HEK293 (cell line): ENCODE measurements at regions not wholly inside any gene's neighbourhood (a gene's known extent, or its start where the extent isn't known, plus 50 kb on each side); places are given as distances from the start of the nearest gene placed in this dataset.

ENCODE experiments used
- BCL11A ChIP-seq: fragments of 450-650 bp; formaldehyde crosslinking; IDR thresholded peaks from 2 replicates; pipeline ENCODE4 v1.5.1; 2016; ENCODE audit warnings: low read depth, missing biosample characterization, missing genetic modification characterization
- KLF8 ChIP-seq: fragments of 450-650 bp; formaldehyde crosslinking; IDR thresholded peaks from 2 replicates; pipeline ENCODE4 v1.5.1; 2016; ENCODE audit warnings: missing biosample characterization, missing genetic modification characterization
- PRDM10 ChIP-seq: fragments of 450-650 bp; formaldehyde crosslinking; IDR thresholded peaks from 2 replicates; pipeline ENCODE4 v1.5.1; 2016; ENCODE audit warnings: missing biosample characterization, missing genetic modification characterization
- REPIN1 ChIP-seq: fragments of 450-650 bp; formaldehyde crosslinking; IDR thresholded peaks from 2 replicates; pipeline ENCODE4 v1.5.1; 2017; ENCODE audit warnings: missing biosample characterization, missing genetic modification characterization, low read depth
- SP7 ChIP-seq: fragments of 450-650 bp; formaldehyde crosslinking; IDR thresholded peaks from 2 replicates; pipeline ENCODE4 v1.5.1; 2016; ENCODE audit warnings: missing biosample characterization, missing genetic modification characterization
- ZBTB17 ChIP-seq: fragments of 450-650 bp; formaldehyde crosslinking; IDR thresholded peaks from 2 replicates; pipeline ENCODE4 v1.5.1; 2016; ENCODE audit warnings: missing biosample characterization, missing genetic modification characterization
- ZBTB7A ChIP-seq: fragments of 450-650 bp; formaldehyde crosslinking; IDR thresholded peaks from 2 replicates; pipeline ENCODE4 v1.5.1; 2016; ENCODE audit warnings: low read depth, missing biosample characterization, missing genetic modification characterization
- ZBTB8A ChIP-seq: fragments of 450-650 bp; formaldehyde crosslinking; IDR thresholded peaks from 2 replicates; pipeline ENCODE4 v1.5.1; 2016; ENCODE audit warnings: missing biosample characterization, missing genetic modification characterization
- ZNF214 ChIP-seq: fragments of 450-650 bp; formaldehyde crosslinking; IDR thresholded peaks from 2 replicates; pipeline ENCODE4 v1.5.1; 2017; ENCODE audit warnings: missing biosample characterization, mild to moderate bottlenecking, missing genetic modification characterization, borderline replicate concordance
- ZNF274 ChIP-seq, 2 experiments: fragments of 200-500 bp in 1 of 2; fragments of 450-650 bp in 1 of 2; sonication (Bioruptor generic) in 1 of 2; formaldehyde crosslinking in 1 of 2; IDR thresholded peaks; 2 replicates each; pipeline versions ENCODE4 v1.5.1 to v1.6.1; 2014 to 2016; ENCODE audit warnings: borderline replicate concordance in 1 of 2, inconsistent platforms in 1 of 2, low read length in 1 of 2, missing biosample characterization in 1 of 2, missing genetic modification characterization in 1 of 2
- ZNF521 ChIP-seq: fragments of 450-650 bp; formaldehyde crosslinking; IDR thresholded peaks from 2 replicates; pipeline ENCODE4 v1.5.1; 2017; ENCODE audit warnings: missing biosample characterization, mild to moderate bottlenecking, missing genetic modification characterization
- ZNF768 ChIP-seq: fragments of 450-650 bp; formaldehyde crosslinking; IDR thresholded peaks from 2 replicates; pipeline ENCODE4 v1.5.1; 2018; ENCODE audit warnings: missing biosample characterization, mild to moderate bottlenecking, missing genetic modification characterization
- TF ChIP-seq, protein P1 (sequence below): sonication (generic); formaldehyde crosslinking; IDR thresholded peaks from 2 replicates; pipeline ENCODE4 v1.8.1; 2022; ENCODE audit warnings: mild to moderate bottlenecking, moderate library complexity, missing genetic modification reagents
- TF ChIP-seq, protein P2 (sequence below): fragments of 450-650 bp; formaldehyde crosslinking; conservative IDR thresholded peaks from 2 replicates; pipeline ENCODE4 v1.5.1; 2016; ENCODE audit warnings: low read depth, missing biosample characterization, missing genetic modification characterization

DNA sequence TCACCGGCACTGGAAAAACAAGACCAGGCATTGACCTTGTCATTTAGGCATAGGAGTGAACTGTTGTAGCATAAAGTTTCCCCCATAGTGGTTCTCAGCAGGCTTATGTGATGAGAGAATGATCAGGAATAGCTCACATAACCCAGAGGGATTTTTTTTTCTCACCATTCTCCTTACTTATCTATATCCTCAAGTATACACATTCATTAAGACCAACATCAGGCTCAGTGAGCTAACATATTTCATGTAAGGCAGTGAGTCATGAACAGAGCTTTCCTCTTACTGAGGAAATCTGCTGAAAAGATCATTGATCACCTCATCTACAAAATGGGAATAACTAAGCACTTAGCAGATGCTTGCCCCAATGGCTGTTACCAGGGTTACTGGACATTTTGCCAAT lies 396.6 kb upstream of the TMCO5A start:
- TF ChIP-seq ZBTB8A (tag by site-specific recombination) (no peak), ZBTB17 (tag by site-specific recombination) (no peak), KLF8 (no peak), REPIN1 (tag by site-specific recombination) (no peak), ZNF521 (tag by site-specific recombination) (no peak), ZNF214 (no peak), ZNF768 (tag by site-specific recombination) (no peak), ZNF274 (IDR thresholded peaks at IDR 0.05; ENCODE audit: low read length) (no peak), ZNF274 (tag by site-specific recombination; IDR thresholded peaks at IDR 0.05; ENCODE audit: borderline replicate concordance) (no peak), BCL11A (tag by site-specific recombination) (no peak), ZBTB7A (no peak), SP7 (tag by site-specific recombination) (no peak), PRDM10 (tag by site-specific recombination) (no peak)
- TF ChIP-seq, protein P1, sequence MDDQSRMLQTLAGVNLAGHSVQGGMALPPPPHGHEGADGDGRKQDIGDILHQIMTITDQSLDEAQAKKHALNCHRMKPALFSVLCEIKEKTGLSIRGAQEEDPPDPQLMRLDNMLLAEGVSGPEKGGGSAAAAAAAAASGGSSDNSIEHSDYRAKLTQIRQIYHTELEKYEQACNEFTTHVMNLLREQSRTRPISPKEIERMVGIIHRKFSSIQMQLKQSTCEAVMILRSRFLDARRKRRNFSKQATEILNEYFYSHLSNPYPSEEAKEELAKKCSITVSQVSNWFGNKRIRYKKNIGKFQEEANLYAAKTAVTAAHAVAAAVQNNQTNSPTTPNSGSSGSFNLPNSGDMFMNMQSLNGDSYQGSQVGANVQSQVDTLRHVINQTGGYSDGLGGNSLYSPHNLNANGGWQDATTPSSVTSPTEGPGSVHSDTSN = no peak
- TF ChIP-seq, protein P2, sequence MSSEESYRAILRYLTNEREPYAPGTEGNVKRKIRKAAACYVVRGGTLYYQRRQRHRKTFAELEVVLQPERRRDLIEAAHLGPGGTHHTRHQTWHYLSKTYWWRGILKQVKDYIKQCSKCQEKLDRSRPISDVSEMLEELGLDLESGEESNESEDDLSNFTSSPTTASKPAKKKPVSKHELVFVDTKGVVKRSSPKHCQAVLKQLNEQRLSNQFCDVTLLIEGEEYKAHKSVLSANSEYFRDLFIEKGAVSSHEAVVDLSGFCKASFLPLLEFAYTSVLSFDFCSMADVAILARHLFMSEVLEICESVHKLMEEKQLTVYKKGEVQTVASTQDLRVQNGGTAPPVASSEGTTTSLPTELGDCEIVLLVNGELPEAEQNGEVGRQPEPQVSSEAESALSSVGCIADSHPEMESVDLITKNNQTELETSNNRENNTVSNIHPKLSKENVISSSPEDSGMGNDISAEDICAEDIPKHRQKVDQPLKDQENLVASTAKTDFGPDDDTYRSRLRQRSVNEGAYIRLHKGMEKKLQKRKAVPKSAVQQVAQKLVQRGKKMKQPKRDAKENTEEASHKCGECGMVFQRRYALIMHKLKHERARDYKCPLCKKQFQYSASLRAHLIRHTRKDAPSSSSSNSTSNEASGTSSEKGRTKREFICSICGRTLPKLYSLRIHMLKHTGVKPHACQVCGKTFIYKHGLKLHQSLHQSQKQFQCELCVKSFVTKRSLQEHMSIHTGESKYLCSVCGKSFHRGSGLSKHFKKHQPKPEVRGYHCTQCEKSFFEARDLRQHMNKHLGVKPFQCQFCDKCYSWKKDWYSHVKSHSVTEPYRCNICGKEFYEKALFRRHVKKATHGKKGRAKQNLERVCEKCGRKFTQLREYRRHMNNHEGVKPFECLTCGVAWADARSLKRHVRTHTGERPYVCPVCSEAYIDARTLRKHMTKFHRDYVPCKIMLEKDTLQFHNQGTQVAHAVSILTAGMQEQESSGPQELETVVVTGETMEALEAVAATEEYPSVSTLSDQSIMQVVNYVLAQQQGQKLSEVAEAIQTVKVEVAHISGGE (tag by site-specific recombination) = no peak
